PC-9 (cell line): ENCODE measurements at regions not wholly inside any gene's neighbourhood (a gene's known extent, or its start where the extent isn't known, plus 50 kb on each side); places are given as distances from the start of the nearest gene placed in this dataset.

Experiments used
- BruUV-seq: library from RNA; stranded (reverse); fragments of 400-500 nt; replicated peaks from 2 replicates; lab custom pipeline; 2021; lab: Mats Ljungman, UMichigan
- CTCF ChIA-PET: fragments of 300-600 bp; sonication (Branson Sonifier 250); formaldehyde crosslinking; loops from one replicate; lab custom pipeline; 2022; ENCODE audit warnings: antibody characterized with exemption; lab: Charles Lee
- POLR2A ChIA-PET: fragments of 300-600 bp; sonication (Branson Sonifier 250); formaldehyde crosslinking; loops from one replicate; lab custom pipeline; 2022; ENCODE audit warnings: antibody characterized with exemption; ENCODE audit not compliant: unreplicated experiment; lab: Charles Lee
- DNase-seq, 2 experiments: peaks; one replicate each; pipeline versions ENCODE4 v3.0.0 to v3.0.0-alpha.2; 2015 to 2022; ENCODE audit warnings: mixed read lengths in 1 of 2
- H2AFZ ChIP-seq: fragments of 200-600 bp; sonication (generic); 2 replicates; pipeline ENCODE4 v1.8.1; 2017; ENCODE audit warnings: antibody characterized with exemption
- H3F3A ChIP-seq: fragments of 200-600 bp; sonication (generic); 2 replicates; pipeline ENCODE4 v1.8.1; 2017; ENCODE audit warnings: antibody characterized with exemption, mild to moderate bottlenecking, low read depth; ENCODE audit not compliant: insufficient read depth
- H3K27ac ChIP-seq: fragments of 200-600 bp; sonication (generic); 2 replicates; pipeline ENCODE4 v1.6.1; 2016; ENCODE audit warnings: mixed run types
- H3K27me3 ChIP-seq: fragments of 200-600 bp; sonication (generic); 2 replicates; pipeline ENCODE4 v1.6.1; 2016; ENCODE audit warnings: low read depth, mixed run types; ENCODE audit not compliant: insufficient read depth
- H3K36me3 ChIP-seq: fragments of 200-600 bp; sonication (generic); 2 replicates; pipeline ENCODE4 v1.6.1; 2016; ENCODE audit warnings: low read depth, mixed run types
- H3K4me1 ChIP-seq: fragments of 200-600 bp; sonication (generic); replicated peaks from 2 replicates; pipeline ENCODE4 v1.6.1; 2016; ENCODE audit warnings: mixed run types; ENCODE audit not compliant: insufficient read depth
- H3K4me2 ChIP-seq: fragments of 200-600 bp; sonication (generic); 2 replicates; pipeline ENCODE4 v1.6.1; 2017; ENCODE audit warnings: mixed run types
- H3K4me3 ChIP-seq: fragments of 200-600 bp; sonication (generic); 2 replicates; pipeline ENCODE4 v1.6.1; 2016; ENCODE audit warnings: mixed run types
- H3K79me2 ChIP-seq: fragments of 200-600 bp; sonication (generic); 2 replicates; pipeline ENCODE4 v1.6.1; 2017; ENCODE audit warnings: low read depth, mixed run types
- H3K9me2 ChIP-seq: fragments of 200-600 bp; sonication (generic); 2 replicates; pipeline ENCODE4 v1.8.1; 2017; ENCODE audit warnings: mild to moderate bottlenecking; ENCODE audit not compliant: insufficient read depth
- H3K9me3 ChIP-seq: fragments of 200-600 bp; sonication (generic); 2 replicates; pipeline ENCODE4 v1.8.1; 2016; ENCODE audit warnings: low read depth; ENCODE audit not compliant: insufficient read depth
- H4K20me1 ChIP-seq: fragments of 200-600 bp; sonication (generic); 2 replicates; pipeline ENCODE4 v1.8.1; 2017; ENCODE audit not compliant: insufficient read depth
- CTCF ChIP-seq: fragments of 200-600 bp; sonication (generic); conservative IDR thresholded peaks from 2 replicates; pipeline ENCODE4 v1.6.1; 2017; ENCODE audit warnings: mixed run types, antibody characterized with exemption, mild to moderate bottlenecking, moderate library complexity
- EZH2 ChIP-seq: fragments of 200-600 bp; sonication (generic); IDR thresholded peaks from 2 replicates; pipeline ENCODE4 v1.8.0; 2017; ENCODE audit warnings: antibody characterized with exemption, low read depth
- intact Hi-C: fragments of 100-400 bp; cut with micrococcal nuclease; formaldehyde crosslinking; loops from one replicate; pipeline ENCODE4 v1.10.0; 2022; ENCODE audit not compliant: unreplicated experiment

GRCh38 chr3:191768421-191768820 lies 307.5 kb downstream of the PYDC2 start:
- no peak overlapping the region for H3K27ac ChIP-seq
- no peak overlapping the region for H2AFZ ChIP-seq
- TF ChIP-seq CTCF = peak; percentile 42; the same call in 1 of the 2 replicates
- no peak for TF ChIP-seq EZH2
- no peak for DNase-seq
- BruUV-seq = no TSS peak
- no peak overlapping the region for H3K4me3 ChIP-seq
- H3K27me3 ChIP-seq = no peaks in the 10 kb centered on the region
- ChIA-PET CTCF (no interaction called here), POLR2A (no interaction called here)
- H3K4me1 ChIP-seq = no peaks in the 10 kb centered on the region
- no peaks in the 10 kb centered on the region for H4K20me1 ChIP-seq
- H3K79me2 ChIP-seq = no peaks in the 10 kb centered on the region
- H3K9me2 ChIP-seq = no peaks in the 10 kb centered on the region; the same call in 1 of the 2 replicates
- no peak overlapping the region for H3K4me2 ChIP-seq
- peaks cover 5% of the 10 kb centered on the region; the same call in 1 of the 2 replicates for H3K9me3 ChIP-seq
- intact Hi-C loops = no loop called here
- no peaks in the 10 kb centered on the region for H3K36me3 ChIP-seq
- H3F3A ChIP-seq = no peaks in the 10 kb centered on the region

- ChIA-PET CTCF (no interaction called here), POLR2A (no interaction called here)
- peaks cover 17% of the 10 kb centered on the region for H3K4me1 ChIP-seq
- BruUV-seq = no TSS peak
- no peak overlapping the region for H3K27ac ChIP-seq
- no peak for DNase-seq
- no peak for TF ChIP-seq EZH2
- TF ChIP-seq CTCF = no peak
- H3K4me2 ChIP-seq = no peak overlapping the region
- H3K36me3 ChIP-seq = no peaks in the 10 kb centered on the region
- no peak overlapping the region for H3K4me3 ChIP-seq
- no peaks in the 10 kb centered on the region for H3K79me2 ChIP-seq
- peaks cover 5% of the 10 kb centered on the region for H3F3A ChIP-seq
- no peak overlapping the region for H2AFZ ChIP-seq
- no peaks in the 10 kb centered on the region for H3K27me3 ChIP-seq
- peaks cover 14% of the 10 kb centered on the region; the same call in 1 of the 2 replicates for H3K9me3 ChIP-seq
- no peaks in the 10 kb centered on the region for H4K20me1 ChIP-seq
- intact Hi-C loops = no loop called here
- H3K9me2 ChIP-seq = no peaks in the 10 kb centered on the region; the same call in 1 of the 2 replicates
These were observed 309.6 kb downstream of the PYDC2 start for GRCh38 chr3:191770541-191770940.

GRCh38 chr3:191774485-191774884 lies 313.5 kb downstream of the PYDC2 start:
- TF ChIP-seq CTCF = no peak
- TF ChIP-seq EZH2 = no peak
- intact Hi-C loops = no loop called here
- peaks cover 12% of the 10 kb centered on the region for H3F3A ChIP-seq
- no peak overlapping the region for H3K4me3 ChIP-seq
- peak; percentile 57 to 85 for DNase-seq
- H3K4me1 ChIP-seq = peaks cover 25% of the 10 kb centered on the region
- peak overlapping the region; percentile 71 for H3K27ac ChIP-seq
- peak overlapping the region; percentile 41 for H2AFZ ChIP-seq
- no peaks in the 10 kb centered on the region for H3K27me3 ChIP-seq
- CTCF ChIA-PET = no interaction called here
- peak overlapping the region; percentile 20 for H3K4me2 ChIP-seq
- no peaks in the 10 kb centered on the region; the same call in 1 of the 2 replicates for H3K9me2 ChIP-seq
- BruUV-seq = no TSS peak
- H3K36me3 ChIP-seq = no peaks in the 10 kb centered on the region
- H3K79me2 ChIP-seq = no peaks in the 10 kb centered on the region
- H3K9me3 ChIP-seq = peaks cover 22% of the 10 kb centered on the region; the same call in 1 of the 2 replicates
- no peaks in the 10 kb centered on the region for H4K20me1 ChIP-seq
- POLR2A ChIA-PET = interaction anchor here (0.6 kb wide), 1 partner anchor 116 kb away, joined by 3 read pairs; no protein-coding TSS in a partner anchor
